GM19395 (cell line): ENCODE measurements at regions not wholly inside any gene's neighbourhood (a gene's known extent, or its start where the extent isn't known, plus 50 kb on each side); places are given as distances from the start of the nearest gene placed in this dataset.

ENCODE experiments used
- ATAC-seq: cut with Tn5 transposase; IDR thresholded peaks from one replicate; pipeline ENCODE4 v1.9.1; 2021; ENCODE audit warnings: mild to moderate bottlenecking, moderate library complexity; ENCODE audit not compliant: unreplicated experiment

GRCh38 chr15:69806287-69806915 lies 291.3 kb downstream of the TLE3 start:
- no peak for ATAC-seq

- ATAC-seq: no peak
Observed at GRCh38 chr15:69807721-69808120, 290.0 kb downstream of the TLE3 start.

GRCh38 chr15:69808756-69809155 lies 289.0 kb downstream of the TLE3 start:
- no peak for ATAC-seq

GRCh38 chr15:69809421-69809820 lies 288.3 kb downstream of the TLE3 start:
- no peak for ATAC-seq

- no peak for ATAC-seq
Observed at GRCh38 chr15:69810431-69811354, 287.0 kb downstream of the TLE3 start.

- no peak for ATAC-seq
Observed at GRCh38 chr15:69812861-69813261, 284.9 kb downstream of the TLE3 start.

GRCh38 chr15:69813881-69814280 lies 283.8 kb downstream of the TLE3 start:
- ATAC-seq: no peak

GRCh38 chr15:69814932-69815331 lies 282.8 kb downstream of the TLE3 start:
- no peak for ATAC-seq

- ATAC-seq: no peak
Observed at GRCh38 chr15:69815793-69816192, 281.9 kb downstream of the TLE3 start.

GRCh38 chr15:69816522-69816921 lies 281.2 kb downstream of the TLE3 start:
- ATAC-seq: no peak

- no peak for ATAC-seq
Observed at GRCh38 chr15:69818529-69818928, 279.2 kb downstream of the TLE3 start.

GRCh38 chr15:69819371-69819770 lies 278.3 kb downstream of the TLE3 start:
- no peak for ATAC-seq

GRCh38 chr15:69820819-69821218 lies 276.9 kb downstream of the TLE3 start:
- no peak for ATAC-seq

- no peak for ATAC-seq
Observed at GRCh38 chr15:69823223-69823907, 274.4 kb downstream of the TLE3 start.

GRCh38 chr15:69824075-69824876 lies 273.4 kb downstream of the TLE3 start:
- no peak for ATAC-seq

GRCh38 chr15:69824877-69825406 lies 272.8 kb downstream of the TLE3 start:
- ATAC-seq: no peak

- no peak for ATAC-seq
Observed at GRCh38 chr15:69825941-69826818, 271.5 kb downstream of the TLE3 start.

- no peak for ATAC-seq
Observed at GRCh38 chr15:69826819-69827175, 270.9 kb downstream of the TLE3 start.

GRCh38 chr15:69827751-69828150 lies 270.0 kb downstream of the TLE3 start:
- ATAC-seq: no peak
